Nephron (organoid): ENCODE measurements at regions not wholly inside any gene's neighbourhood (a gene's known extent, or its start where the extent isn't known, plus 50 kb on each side); places are given as distances from the start of the nearest gene placed in this dataset.

Source experiments
- H3K27ac Mint-ChIP-seq, 3 experiments: 2 replicates each; pipeline ENCODE4 v1.8.0; 2020; ENCODE audit warnings: mixed read lengths in 3 of 3, mild to moderate bottlenecking in 2 of 3, moderate library complexity in 1 of 3
- H3K27me3 Mint-ChIP-seq: 2 replicates; pipeline ENCODE4 v1.8.0; 2021; ENCODE audit warnings: low read depth, mild to moderate bottlenecking, moderate library complexity, mixed read lengths
- H3K36me3 Mint-ChIP-seq: 2 replicates; pipeline ENCODE4 v1.8.0; 2020; ENCODE audit warnings: low read depth, mixed read lengths
- H3K4me1 Mint-ChIP-seq: 2 replicates; pipeline ENCODE4 v1.8.0; 2020; ENCODE audit warnings: mixed read lengths
- H3K4me3 Mint-ChIP-seq, 3 experiments: 2 replicates each; pipeline ENCODE4 v1.8.0; 2020; ENCODE audit warnings: mild to moderate bottlenecking in 3 of 3, mixed read lengths in 3 of 3, moderate library complexity in 2 of 3
- H3K9me3 Mint-ChIP-seq: 2 replicates; pipeline ENCODE4 v1.8.0; 2020; ENCODE audit warnings: mixed read lengths
- TF ChIP-seq, protein P1 (sequence below), 3 experiments: fragments of 200-600 bp; sonication (generic); IDR thresholded peaks; one replicate each; pipeline ENCODE4 v1.5.0; 2021; ENCODE audit warnings: antibody characterized with exemption in 3 of 3; ENCODE audit not compliant: unreplicated experiment in 3 of 3

DNA sequence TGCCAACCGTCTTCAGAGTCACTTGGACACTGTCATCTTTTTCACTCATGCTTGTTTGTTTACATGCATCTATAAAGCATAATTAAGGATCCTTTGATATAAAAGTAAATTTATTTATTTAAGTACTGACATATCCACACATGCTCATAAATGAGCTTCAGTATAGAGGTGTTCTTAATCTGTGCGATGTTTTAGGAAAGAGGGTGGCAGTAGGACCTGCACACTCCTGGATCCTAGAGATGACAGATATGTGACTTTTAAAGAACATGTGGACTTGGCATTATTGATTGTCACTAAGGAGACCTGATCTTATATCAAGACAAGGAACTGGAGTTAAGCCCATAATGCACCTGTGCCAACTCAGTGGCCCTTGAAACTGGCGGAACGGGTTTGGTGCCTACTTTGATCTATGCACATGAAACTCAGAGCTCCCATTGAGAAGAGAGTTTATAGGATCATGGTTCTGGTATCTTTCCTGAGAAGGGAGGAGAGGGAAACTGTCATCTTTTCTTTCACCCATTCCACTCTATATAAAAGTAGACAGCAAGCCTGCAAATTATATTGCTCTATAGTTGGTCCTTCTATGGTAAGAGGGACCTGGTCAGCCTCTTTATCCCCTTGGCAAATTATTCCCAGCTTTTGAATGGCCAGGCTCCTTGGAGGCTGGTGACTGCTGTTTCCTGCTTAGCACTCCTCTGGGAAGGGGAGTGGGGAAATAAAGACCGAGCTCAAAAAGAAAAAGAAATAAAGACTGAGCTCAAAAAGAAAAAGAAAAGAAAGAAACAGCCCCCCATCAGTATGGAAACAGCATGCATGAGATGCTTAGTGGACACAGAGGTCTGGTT is 57.8 kb upstream of the LIFR start:
- H3K4me3 Mint-ChIP-seq = no peak overlapping the region
- peak overlapping the region in 1 of 3 experiments; percentile 26 for H3K27ac Mint-ChIP-seq
- H3K27me3 Mint-ChIP-seq = no peaks in the 10 kb centered on the region
- H3K9me3 Mint-ChIP-seq = peaks cover 14% of the 10 kb centered on the region
- H3K4me1 Mint-ChIP-seq = peaks cover 6% of the 10 kb centered on the region
- H3K36me3 Mint-ChIP-seq = no peaks in the 10 kb centered on the region
- TF ChIP-seq, protein P1, sequence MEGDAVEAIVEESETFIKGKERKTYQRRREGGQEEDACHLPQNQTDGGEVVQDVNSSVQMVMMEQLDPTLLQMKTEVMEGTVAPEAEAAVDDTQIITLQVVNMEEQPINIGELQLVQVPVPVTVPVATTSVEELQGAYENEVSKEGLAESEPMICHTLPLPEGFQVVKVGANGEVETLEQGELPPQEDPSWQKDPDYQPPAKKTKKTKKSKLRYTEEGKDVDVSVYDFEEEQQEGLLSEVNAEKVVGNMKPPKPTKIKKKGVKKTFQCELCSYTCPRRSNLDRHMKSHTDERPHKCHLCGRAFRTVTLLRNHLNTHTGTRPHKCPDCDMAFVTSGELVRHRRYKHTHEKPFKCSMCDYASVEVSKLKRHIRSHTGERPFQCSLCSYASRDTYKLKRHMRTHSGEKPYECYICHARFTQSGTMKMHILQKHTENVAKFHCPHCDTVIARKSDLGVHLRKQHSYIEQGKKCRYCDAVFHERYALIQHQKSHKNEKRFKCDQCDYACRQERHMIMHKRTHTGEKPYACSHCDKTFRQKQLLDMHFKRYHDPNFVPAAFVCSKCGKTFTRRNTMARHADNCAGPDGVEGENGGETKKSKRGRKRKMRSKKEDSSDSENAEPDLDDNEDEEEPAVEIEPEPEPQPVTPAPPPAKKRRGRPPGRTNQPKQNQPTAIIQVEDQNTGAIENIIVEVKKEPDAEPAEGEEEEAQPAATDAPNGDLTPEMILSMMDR (IDR thresholded peaks at IDR 0.05; ENCODE audit: unreplicated experiment in 3 of 3) = no peak

DNA sequence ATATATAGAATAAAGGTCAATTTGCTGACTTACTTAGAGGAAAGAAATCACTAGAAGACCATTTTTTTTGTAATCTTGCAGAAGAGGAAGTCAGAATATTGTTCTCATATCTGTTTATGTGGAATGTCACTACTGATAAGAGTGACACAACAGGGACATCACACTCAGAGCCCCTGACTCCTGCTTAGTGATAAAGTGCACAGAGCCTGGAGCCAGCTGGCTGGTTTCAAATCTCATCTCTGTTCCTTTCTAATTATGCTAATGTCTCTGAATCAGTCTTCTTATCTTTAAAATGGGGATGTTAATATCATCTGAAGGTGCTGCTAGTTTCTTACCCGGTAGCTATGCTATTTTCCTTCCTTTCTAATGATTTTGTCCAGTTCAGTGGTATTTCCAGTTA is 58.6 kb upstream of the LIFR start:
- TF ChIP-seq, protein P1 (IDR thresholded peaks at IDR 0.05; ENCODE audit: unreplicated experiment in 3 of 3) = no peak
- no peaks in the 10 kb centered on the region for H3K36me3 Mint-ChIP-seq
- peaks cover 6% of the 10 kb centered on the region for H3K4me1 Mint-ChIP-seq
- no peaks in the 10 kb centered on the region for H3K27me3 Mint-ChIP-seq
- H3K27ac Mint-ChIP-seq = no peak overlapping the region
- H3K9me3 Mint-ChIP-seq = peaks cover 18% of the 10 kb centered on the region
- no peak overlapping the region for H3K4me3 Mint-ChIP-seq

DNA sequence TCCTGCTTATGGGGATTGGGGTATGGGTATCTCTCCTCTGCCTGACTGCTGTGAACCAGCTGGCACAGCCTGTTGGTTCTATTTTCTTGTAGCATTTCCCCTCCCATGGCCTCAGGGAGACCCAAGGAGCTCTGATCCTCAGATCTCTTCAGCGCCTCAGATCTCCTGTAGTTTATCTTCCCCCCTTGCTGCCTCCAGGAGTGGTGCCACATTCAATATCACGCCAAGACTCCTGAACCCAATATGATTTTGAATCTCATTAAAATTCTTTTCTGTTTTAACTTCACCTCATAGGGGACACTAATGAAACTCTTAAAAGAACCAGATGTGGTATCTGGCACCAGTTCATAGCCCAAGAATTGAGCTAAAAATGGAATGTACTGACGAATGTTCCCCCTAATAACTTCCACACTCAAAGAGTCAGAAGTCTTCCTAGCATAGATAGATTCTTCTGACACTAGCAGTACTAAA is 59.6 kb upstream of the LIFR start:
- Mint-ChIP-seq H3K27ac (peak overlapping the region; percentile 54 to 77 (median 71)), H3K36me3 (no peaks in the 10 kb centered on the region), H3K9me3 (peaks cover 24% of the 10 kb centered on the region), H3K27me3 (no peaks in the 10 kb centered on the region), H3K4me3 (no peak overlapping the region), H3K4me1 (peaks cover 6% of the 10 kb centered on the region)
- TF ChIP-seq, protein P1 (IDR thresholded peaks at IDR 0.05; ENCODE audit: unreplicated experiment in 3 of 3) = no peak

DNA sequence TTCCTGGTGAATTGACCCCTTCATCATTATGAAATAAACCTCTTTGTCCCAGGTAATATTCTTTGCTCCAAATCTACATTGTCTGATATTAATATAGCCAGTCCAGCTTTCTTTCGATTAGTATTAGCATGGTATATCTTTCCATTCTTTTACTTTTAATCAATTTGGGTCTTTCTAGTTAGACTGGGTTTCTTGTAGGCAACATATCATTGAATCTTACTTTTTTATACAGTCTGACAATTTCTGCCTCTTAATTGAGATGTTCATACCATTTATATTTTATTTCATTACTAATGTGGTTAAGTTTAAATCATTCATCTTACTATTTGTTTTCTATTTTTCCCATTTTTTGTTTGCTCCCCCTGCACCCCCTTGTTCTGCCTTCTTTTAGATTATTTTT is 61.7 kb upstream of the LIFR start:
- peaks cover 28% of the 10 kb centered on the region for H3K9me3 Mint-ChIP-seq
- H3K4me1 Mint-ChIP-seq = peaks cover 19% of the 10 kb centered on the region
- TF ChIP-seq, protein P1 (IDR thresholded peaks at IDR 0.05; ENCODE audit: unreplicated experiment in 3 of 3) = no peak
- H3K4me3 Mint-ChIP-seq = no peak overlapping the region
- H3K27me3 Mint-ChIP-seq = no peaks in the 10 kb centered on the region
- H3K36me3 Mint-ChIP-seq = no peaks in the 10 kb centered on the region
- H3K27ac Mint-ChIP-seq = no peak overlapping the region

DNA sequence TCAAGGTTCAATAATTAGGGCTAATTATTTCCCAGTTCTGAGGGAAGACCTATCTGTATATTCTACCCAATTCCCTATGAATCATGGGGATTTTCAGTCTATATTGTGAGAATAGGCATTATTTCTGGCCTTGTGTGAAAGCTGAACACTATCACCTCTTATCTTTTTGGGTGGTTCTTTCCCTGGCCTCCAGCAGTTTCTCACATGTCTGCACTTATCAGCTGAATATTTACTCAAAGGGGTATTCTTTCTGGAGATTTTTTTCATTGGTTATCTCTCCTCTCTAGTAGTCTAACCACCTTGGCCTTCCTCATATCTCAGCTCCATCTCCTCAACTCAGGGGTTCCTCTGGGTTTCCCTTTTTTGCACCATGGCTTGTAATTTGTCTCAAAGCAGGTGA is 64.9 kb upstream of the LIFR start:
- Mint-ChIP-seq H3K4me1 (peaks cover 13% of the 10 kb centered on the region), H3K4me3 (no peak overlapping the region), H3K36me3 (no peaks in the 10 kb centered on the region), H3K27ac (peak overlapping the region; percentile 67 to 85 (median 82)), H3K27me3 (no peaks in the 10 kb centered on the region), H3K9me3 (peaks cover 32% of the 10 kb centered on the region)
- TF ChIP-seq, protein P1 (IDR thresholded peaks at IDR 0.05; ENCODE audit: unreplicated experiment in 3 of 3) = no peak
